GM23248 (cell line): ENCODE measurements at regions not wholly inside any gene's neighbourhood (a gene's known extent, or its start where the extent isn't known, plus 50 kb on each side); places are given as distances from the start of the nearest gene placed in this dataset.

Experiments used
- DNase-seq: peaks from one replicate; pipeline ENCODE4 v3.0.0-alpha.2; 2015
- H2AFZ ChIP-seq: fragments of 200-600 bp; sonication (generic); 2 replicates; pipeline ENCODE4 v1.6.1; 2016; ENCODE audit warnings: antibody characterized with exemption
- H3F3A ChIP-seq: fragments of 200-600 bp; sonication (generic); 2 replicates; pipeline ENCODE4 v1.6.1; 2016; ENCODE audit warnings: mild to moderate bottlenecking, antibody characterized with exemption, mixed run types; ENCODE audit not compliant: insufficient read depth
- H3K27ac ChIP-seq: fragments of 200-600 bp; sonication (generic); 2 replicates; pipeline ENCODE4 v1.5.1; 2016; ENCODE audit warnings: mild to moderate bottlenecking
- H3K27me3 ChIP-seq: fragments of 200-600 bp; sonication (generic); replicated peaks from 2 replicates; pipeline ENCODE4 v1.6.1; 2016; ENCODE audit warnings: mild to moderate bottlenecking; ENCODE audit not compliant: insufficient read depth
- H3K36me3 ChIP-seq: fragments of 200-600 bp; sonication (generic); 2 replicates; pipeline ENCODE4 v1.6.1; 2016; ENCODE audit warnings: low read depth, mild to moderate bottlenecking
- H3K4me1 ChIP-seq: fragments of 200-600 bp; sonication (generic); 2 replicates; pipeline ENCODE4 v1.6.1; 2016; ENCODE audit warnings: mild to moderate bottlenecking; ENCODE audit not compliant: insufficient read depth
- H3K4me2 ChIP-seq: fragments of 200-600 bp; sonication (generic); one replicate; pipeline ENCODE4 v1.6.1; 2016; ENCODE audit warnings: mild to moderate bottlenecking; ENCODE audit not compliant: unreplicated experiment
- H3K4me3 ChIP-seq: fragments of 200-600 bp; sonication (generic); 2 replicates; pipeline ENCODE4 v1.5.1; 2016; ENCODE audit warnings: mild to moderate bottlenecking
- H3K79me2 ChIP-seq: fragments of 200-600 bp; sonication (generic); 2 replicates; pipeline ENCODE4 v1.6.1; 2016; ENCODE audit warnings: mild to moderate bottlenecking; ENCODE audit not compliant: insufficient read depth
- H3K9ac ChIP-seq: fragments of 200-600 bp; sonication (generic); 2 replicates; pipeline ENCODE4 v1.6.1; 2016; ENCODE audit warnings: mild to moderate bottlenecking
- H3K9me2 ChIP-seq: fragments of 200-600 bp; sonication (generic); 2 replicates; pipeline ENCODE4 v1.6.1; 2016; ENCODE audit warnings: mixed run types, mild to moderate bottlenecking, moderate library complexity; ENCODE audit not compliant: insufficient read depth
- H3K9me3 ChIP-seq: fragments of 200-600 bp; sonication (generic); one replicate; pipeline ENCODE4 v1.6.1; 2017; ENCODE audit warnings: low read depth
- H4K20me1 ChIP-seq: fragments of 200-600 bp; sonication (generic); 2 replicates; pipeline ENCODE4 v1.6.0; 2016; ENCODE audit not compliant: insufficient read depth
- EZH2 ChIP-seq: fragments of 200-600 bp; sonication (generic); IDR thresholded peaks from 2 replicates; pipeline ENCODE4 v1.6.1; 2018; ENCODE audit warnings: antibody characterized with exemption, mild to moderate bottlenecking; ENCODE audit not compliant: insufficient read depth, poor library complexity, severe bottlenecking
- EZH2phosphoT487 ChIP-seq: fragments of 200-600 bp; sonication (generic); IDR thresholded peaks from 2 replicates; pipeline ENCODE4 v1.6.1; 2018; ENCODE audit warnings: antibody characterized with exemption, moderate library complexity, mild to moderate bottlenecking, low read depth; ENCODE audit not compliant: insufficient read depth
- WGBS, 2 experiments: methylation state at CpG; one replicate each; pipeline ENCODE4 v1.1.6; 2015 to 2017; ENCODE audit warnings: low lambda C conversion rate in 2 of 2, low coverage in 1 of 2; ENCODE audit errors: missing lambda C conversion rate in 2 of 2; 5-methylcytosine and 5-hydroxymethylcytosine counted together
- in situ Hi-C: fragments of 300-500 bp; cut with MboI; formaldehyde crosslinking; loops from 2 replicates; pipeline ENCODE4 v1.15.0; 2020

- H3K4me3 ChIP-seq, result no peak overlapping the region
- no peaks in the 10 kb centered on the region for H3K9me2 ChIP-seq
- no peaks in the 10 kb centered on the region for H3K36me3 ChIP-seq
- no peak for DNase-seq
- H3K9me3 ChIP-seq, result no peaks in the 10 kb centered on the region
- in situ Hi-C loops, result no loop called here
- no peak overlapping the region for H3K27ac ChIP-seq
- H3K4me2 ChIP-seq, result no peak overlapping the region
- no peak for TF ChIP-seq EZH2
- TF ChIP-seq EZH2phosphoT487, result no peak
- H3K4me1 ChIP-seq, result no peaks in the 10 kb centered on the region
- H3K9ac ChIP-seq, result no peak overlapping the region
- 38 to 63% methylated on average over 6 of the region's 6 CpGs for WGBS, 2 experiments
- no peaks in the 10 kb centered on the region; the same call in 1 of the 2 replicates for H3K27me3 ChIP-seq
- H4K20me1 ChIP-seq, result no peaks in the 10 kb centered on the region
- H3K79me2 ChIP-seq, result no peaks in the 10 kb centered on the region
- H3F3A ChIP-seq, result no peaks in the 10 kb centered on the region
- H2AFZ ChIP-seq, result no peak overlapping the region
Measured at GRCh38 chr1:29549001-29549400, 312.7 kb downstream of the PTPRU start.

GRCh38 chr1:29548091-29548490 is 311.8 kb downstream of the PTPRU start:
- no peaks in the 10 kb centered on the region for H3K9me2 ChIP-seq
- H3K9me3 ChIP-seq, result no peaks in the 10 kb centered on the region
- no peak overlapping the region for H3K4me2 ChIP-seq
- no peaks in the 10 kb centered on the region; the same call in 1 of the 2 replicates for H3K27me3 ChIP-seq
- no peaks in the 10 kb centered on the region for H3K4me1 ChIP-seq
- no peak overlapping the region for H2AFZ ChIP-seq
- no peak for TF ChIP-seq EZH2phosphoT487
- TF ChIP-seq EZH2, result no peak
- H3K36me3 ChIP-seq, result no peaks in the 10 kb centered on the region
- no peak overlapping the region for H3K9ac ChIP-seq
- H3K79me2 ChIP-seq, result no peaks in the 10 kb centered on the region
- H3F3A ChIP-seq, result no peaks in the 10 kb centered on the region
- no peak overlapping the region for H3K27ac ChIP-seq
- in situ Hi-C loops, result no loop called here
- no peak overlapping the region for H3K4me3 ChIP-seq
- no peak for DNase-seq
- 45 to 49% methylated on average over 5 of the region's 5 CpGs for WGBS, 2 experiments
- no peaks in the 10 kb centered on the region for H4K20me1 ChIP-seq

- Histone ChIP-seq H3K27me3 (no peaks in the 10 kb centered on the region; the same call in 1 of the 2 replicates), H2AFZ (no peak overlapping the region), H4K20me1 (no peaks in the 10 kb centered on the region), H3K9me2 (no peaks in the 10 kb centered on the region), H3F3A (no peaks in the 10 kb centered on the region), H3K4me2 (no peak overlapping the region), H3K4me1 (no peaks in the 10 kb centered on the region), H3K36me3 (no peaks in the 10 kb centered on the region), H3K9me3 (no peaks in the 10 kb centered on the region), H3K79me2 (no peaks in the 10 kb centered on the region), H3K27ac (no peak overlapping the region), H3K4me3 (no peak overlapping the region), H3K9ac (no peak overlapping the region)
- TF ChIP-seq EZH2 (no peak), EZH2phosphoT487 (no peak)
- DNase-seq, result no peak
- in situ Hi-C loops, result no loop called here
- WGBS, 2 experiments, result 75 to 77% methylated on average over 5 of the region's 5 CpGs
Measured at GRCh38 chr1:29547300-29547699, 311.0 kb downstream of the PTPRU start.

GRCh38 chr1:29546496-29546895 is 310.2 kb downstream of the PTPRU start:
- Histone ChIP-seq H3K27me3 (no peaks in the 10 kb centered on the region; the same call in 1 of the 2 replicates), H3K79me2 (no peaks in the 10 kb centered on the region), H4K20me1 (no peaks in the 10 kb centered on the region), H3K36me3 (no peaks in the 10 kb centered on the region), H3K27ac (no peak overlapping the region), H3K4me1 (no peaks in the 10 kb centered on the region), H2AFZ (no peak overlapping the region), H3K9ac (no peak overlapping the region), H3K4me3 (no peak overlapping the region), H3F3A (no peaks in the 10 kb centered on the region), H3K9me3 (no peaks in the 10 kb centered on the region), H3K9me2 (no peaks in the 10 kb centered on the region), H3K4me2 (no peak overlapping the region)
- TF ChIP-seq EZH2phosphoT487 (no peak), EZH2 (no peak)
- 56 to 60% methylated on average over 3 of the region's 3 CpGs for WGBS, 2 experiments
- no peak for DNase-seq
- in situ Hi-C loops, result no loop called here

GRCh38 chr1:29544406-29544805 is 308.1 kb downstream of the PTPRU start:
- Histone ChIP-seq H3K4me1 (no peaks in the 10 kb centered on the region), H3F3A (no peaks in the 10 kb centered on the region), H4K20me1 (no peaks in the 10 kb centered on the region), H3K27me3 (no peaks in the 10 kb centered on the region), H3K9me3 (no peaks in the 10 kb centered on the region), H2AFZ (no peak overlapping the region), H3K36me3 (no peaks in the 10 kb centered on the region), H3K9me2 (no peaks in the 10 kb centered on the region), H3K4me3 (no peak overlapping the region), H3K27ac (no peak overlapping the region), H3K4me2 (no peak overlapping the region), H3K79me2 (no peaks in the 10 kb centered on the region), H3K9ac (no peak overlapping the region)
- in situ Hi-C loops, result no loop called here
- TF ChIP-seq EZH2phosphoT487, result no peak
- TF ChIP-seq EZH2, result no peak
- WGBS, 2 experiments, result 33 to 75% methylated on average over 1 of the region's 1 CpG
- DNase-seq, result no peak
